HL-60 (cell line): ENCODE measurements at regions not wholly inside any gene's neighbourhood (a gene's known extent, or its start where the extent isn't known, plus 50 kb on each side); places are given as distances from the start of the nearest gene placed in this dataset.

Experiments
- DNase-seq, 2 experiments: peaks; one replicate each; pipeline ENCODE4 v3.0.0-alpha.2; 2010 to 2020; ENCODE audit warnings: low read depth in 1 of 2, low spot score in 1 of 2
- H3K27ac ChIP-seq: fragments of 250-450 bp; sonication (Bioruptor Pico); replicated peaks from 2 replicates; pipeline ENCODE4 v1.5.1; 2020; ENCODE audit warnings: mild to moderate bottlenecking, moderate library complexity
- H3K27me3 ChIP-seq: fragments of 250-450 bp; sonication (Bioruptor Pico); 2 replicates; pipeline ENCODE4 v1.5.1; 2021; ENCODE audit warnings: mild to moderate bottlenecking, moderate library complexity; ENCODE audit not compliant: insufficient read depth, poor library complexity, severe bottlenecking
- H3K4me3 ChIP-seq: replicated peaks from 2 replicates; pipeline ENCODE4 v1.5.1; 2011; ENCODE audit warnings: mild to moderate bottlenecking, control low read depth, low read length; ENCODE audit not compliant: insufficient read depth
- GABPA ChIP-seq: IDR thresholded peaks from 2 replicates; pipeline ENCODE4 v1.6.1; 2012; ENCODE audit warnings: low read depth
- POLR2AphosphoS5 ChIP-seq: IDR thresholded peaks from 2 replicates; pipeline ENCODE4 v1.6.1; 2012; ENCODE audit warnings: low read depth
- SPI1 ChIP-seq: IDR thresholded peaks from 2 replicates; pipeline ENCODE4 v1.6.1; 2012; ENCODE audit warnings: low read depth, mild to moderate bottlenecking, borderline replicate concordance
- TF ChIP-seq, protein P1 (sequence below): IDR thresholded peaks from one replicate; pipeline ENCODE4 v1.5.1; 2011; ENCODE audit warnings: low read length, control low read depth, inconsistent platforms; ENCODE audit not compliant: insufficient read depth
- TF ChIP-seq, protein P2 (sequence below): IDR thresholded peaks from 2 replicates; pipeline ENCODE4 v1.6.1; 2012; ENCODE audit warnings: low read depth; ENCODE audit not compliant: insufficient replicate concordance

DNA sequence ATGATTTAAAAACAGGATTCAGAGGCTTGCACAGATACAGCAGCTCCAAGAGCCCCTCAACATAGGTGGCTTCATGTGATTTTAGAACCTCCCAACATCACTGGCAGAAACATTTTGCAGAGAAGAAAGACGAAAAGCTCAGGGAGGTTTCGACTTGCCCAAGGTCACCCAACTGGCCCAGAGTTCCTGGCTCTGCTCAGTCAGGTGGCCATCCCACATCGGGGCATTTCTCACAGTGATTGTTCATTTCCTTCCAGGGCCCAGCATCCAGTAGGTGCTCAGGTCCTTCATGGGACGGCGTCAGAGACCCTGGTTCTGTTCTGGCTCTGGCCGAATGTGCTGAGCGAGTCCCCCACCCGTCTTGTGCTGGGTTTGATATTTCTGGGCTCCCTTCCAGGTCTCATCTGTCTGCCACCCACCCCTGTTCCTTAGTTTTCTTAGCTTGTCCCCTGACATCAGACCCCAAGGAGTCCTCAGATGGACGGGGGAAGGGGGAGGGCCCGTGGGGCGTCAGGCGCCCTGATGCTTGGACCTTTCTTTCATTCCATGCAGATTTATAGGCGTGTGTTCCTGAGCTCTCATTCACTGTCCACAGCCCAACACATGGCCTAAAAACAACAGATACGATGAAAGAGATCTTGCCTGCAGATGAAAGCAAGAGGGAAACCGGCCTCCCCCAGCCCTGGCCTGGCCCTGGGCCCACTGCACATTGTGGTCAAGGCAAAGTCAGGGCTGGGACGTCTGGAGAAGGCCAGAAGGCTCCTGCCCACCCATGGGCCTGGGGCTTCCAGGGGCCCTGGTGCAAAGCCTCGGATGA is 123.1 kb upstream of the ZBTB40 start:
- Histone ChIP-seq H3K4me3 (no peak overlapping the region), H3K27ac (no peak overlapping the region), H3K27me3 (no peaks in the 10 kb centered on the region)
- no peak for DNase-seq
- TF ChIP-seq, protein P1, sequence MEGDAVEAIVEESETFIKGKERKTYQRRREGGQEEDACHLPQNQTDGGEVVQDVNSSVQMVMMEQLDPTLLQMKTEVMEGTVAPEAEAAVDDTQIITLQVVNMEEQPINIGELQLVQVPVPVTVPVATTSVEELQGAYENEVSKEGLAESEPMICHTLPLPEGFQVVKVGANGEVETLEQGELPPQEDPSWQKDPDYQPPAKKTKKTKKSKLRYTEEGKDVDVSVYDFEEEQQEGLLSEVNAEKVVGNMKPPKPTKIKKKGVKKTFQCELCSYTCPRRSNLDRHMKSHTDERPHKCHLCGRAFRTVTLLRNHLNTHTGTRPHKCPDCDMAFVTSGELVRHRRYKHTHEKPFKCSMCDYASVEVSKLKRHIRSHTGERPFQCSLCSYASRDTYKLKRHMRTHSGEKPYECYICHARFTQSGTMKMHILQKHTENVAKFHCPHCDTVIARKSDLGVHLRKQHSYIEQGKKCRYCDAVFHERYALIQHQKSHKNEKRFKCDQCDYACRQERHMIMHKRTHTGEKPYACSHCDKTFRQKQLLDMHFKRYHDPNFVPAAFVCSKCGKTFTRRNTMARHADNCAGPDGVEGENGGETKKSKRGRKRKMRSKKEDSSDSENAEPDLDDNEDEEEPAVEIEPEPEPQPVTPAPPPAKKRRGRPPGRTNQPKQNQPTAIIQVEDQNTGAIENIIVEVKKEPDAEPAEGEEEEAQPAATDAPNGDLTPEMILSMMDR = no peak
- no peak for TF ChIP-seq SPI1
- no peak for TF ChIP-seq GABPA
- no peak for TF ChIP-seq POLR2AphosphoS5
- TF ChIP-seq, protein P2, sequence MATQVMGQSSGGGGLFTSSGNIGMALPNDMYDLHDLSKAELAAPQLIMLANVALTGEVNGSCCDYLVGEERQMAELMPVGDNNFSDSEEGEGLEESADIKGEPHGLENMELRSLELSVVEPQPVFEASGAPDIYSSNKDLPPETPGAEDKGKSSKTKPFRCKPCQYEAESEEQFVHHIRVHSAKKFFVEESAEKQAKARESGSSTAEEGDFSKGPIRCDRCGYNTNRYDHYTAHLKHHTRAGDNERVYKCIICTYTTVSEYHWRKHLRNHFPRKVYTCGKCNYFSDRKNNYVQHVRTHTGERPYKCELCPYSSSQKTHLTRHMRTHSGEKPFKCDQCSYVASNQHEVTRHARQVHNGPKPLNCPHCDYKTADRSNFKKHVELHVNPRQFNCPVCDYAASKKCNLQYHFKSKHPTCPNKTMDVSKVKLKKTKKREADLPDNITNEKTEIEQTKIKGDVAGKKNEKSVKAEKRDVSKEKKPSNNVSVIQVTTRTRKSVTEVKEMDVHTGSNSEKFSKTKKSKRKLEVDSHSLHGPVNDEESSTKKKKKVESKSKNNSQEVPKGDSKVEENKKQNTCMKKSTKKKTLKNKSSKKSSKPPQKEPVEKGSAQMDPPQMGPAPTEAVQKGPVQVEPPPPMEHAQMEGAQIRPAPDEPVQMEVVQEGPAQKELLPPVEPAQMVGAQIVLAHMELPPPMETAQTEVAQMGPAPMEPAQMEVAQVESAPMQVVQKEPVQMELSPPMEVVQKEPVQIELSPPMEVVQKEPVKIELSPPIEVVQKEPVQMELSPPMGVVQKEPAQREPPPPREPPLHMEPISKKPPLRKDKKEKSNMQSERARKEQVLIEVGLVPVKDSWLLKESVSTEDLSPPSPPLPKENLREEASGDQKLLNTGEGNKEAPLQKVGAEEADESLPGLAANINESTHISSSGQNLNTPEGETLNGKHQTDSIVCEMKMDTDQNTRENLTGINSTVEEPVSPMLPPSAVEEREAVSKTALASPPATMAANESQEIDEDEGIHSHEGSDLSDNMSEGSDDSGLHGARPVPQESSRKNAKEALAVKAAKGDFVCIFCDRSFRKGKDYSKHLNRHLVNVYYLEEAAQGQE = no peak

DNA sequence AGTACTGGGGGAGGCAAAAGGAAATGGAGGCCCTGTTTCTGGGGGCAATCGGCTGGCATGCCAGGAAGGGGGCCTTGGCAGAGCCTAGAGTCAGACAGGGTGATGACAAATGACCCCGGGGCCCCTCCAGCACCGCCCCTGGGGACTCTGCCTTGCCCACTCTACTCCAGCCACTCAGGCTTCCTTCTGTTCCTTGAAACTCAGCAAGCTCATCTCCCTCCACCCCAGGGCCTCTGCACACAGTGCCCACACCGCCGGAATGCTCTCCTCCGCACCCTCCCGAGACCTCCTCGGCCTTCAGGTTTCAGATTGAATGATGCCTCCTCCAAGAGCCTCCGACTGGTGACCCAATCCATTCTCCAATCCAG is 122.5 kb upstream of the ZBTB40 start:
- Histone ChIP-seq H3K27ac (no peak overlapping the region), H3K27me3 (no peaks in the 10 kb centered on the region), H3K4me3 (no peak overlapping the region)
- no peak for DNase-seq
- TF ChIP-seq, protein P2 = no peak
- TF ChIP-seq, protein P1 = no peak
- TF ChIP-seq GABPA (no peak), POLR2AphosphoS5 (no peak), SPI1 (no peak)

DNA sequence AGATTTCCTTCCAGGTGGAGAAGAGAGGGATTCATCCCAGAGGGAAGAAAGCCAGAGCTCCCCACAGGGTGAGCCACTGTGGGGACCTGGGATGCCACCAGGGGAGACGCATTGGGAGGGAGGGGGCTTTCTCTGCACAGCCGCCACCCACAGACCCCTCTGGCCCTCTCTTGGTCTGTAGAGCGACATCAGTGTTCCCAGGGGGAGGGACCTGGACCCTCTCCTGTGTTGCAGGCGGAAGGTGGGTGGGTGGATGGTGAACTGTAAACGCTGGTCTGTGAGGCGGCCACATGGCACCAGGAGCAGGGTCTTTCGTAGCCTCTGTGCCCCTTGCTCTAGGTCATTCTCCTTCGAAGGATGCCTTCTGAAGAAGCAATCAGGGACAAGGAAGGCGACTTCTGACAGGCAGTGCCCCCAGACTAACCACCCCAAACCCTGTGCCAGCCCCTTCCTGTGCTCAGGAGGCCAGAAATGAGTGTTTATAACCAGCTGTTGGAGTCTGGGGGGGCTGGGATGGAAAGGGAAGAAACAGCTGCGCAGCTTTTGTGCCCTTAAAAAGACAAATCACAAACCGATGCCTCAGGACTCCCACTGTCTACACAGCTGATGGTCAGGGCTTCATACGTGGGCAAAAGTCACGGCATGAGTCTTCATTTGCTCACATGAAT is 121.4 kb upstream of the ZBTB40 start:
- DNase-seq = no peak
- TF ChIP-seq, protein P2 = no peak
- Histone ChIP-seq H3K27me3 (no peaks in the 10 kb centered on the region), H3K27ac (no peak overlapping the region), H3K4me3 (no peak overlapping the region)
